Activated CD4-positive, alpha-beta T cell treated with anti-CD3 and anti-CD28 coated beads for 4 hours (primary cell): ENCODE measurements at regions not wholly inside any gene's neighbourhood (a gene's known extent, or its start where the extent isn't known, plus 50 kb on each side); places are given as distances from the start of the nearest gene placed in this dataset.
"Not testable (repeated sequence)": the region's sequence is repeated elsewhere in the genome, so short reads cannot be mapped to it uniquely, and the experiment has no call there.

Experiments used
- DNase-seq, 2 donors: peaks; one replicate each; pipeline ENCODE4 v3.0.0-alpha.2; 2020

GRCh38 chr2:22450831-22451230 lies 934.1 kb upstream of the KLHL29 start:
- no peak for DNase-seq

GRCh38 chr2:22454826-22455485 lies 930.0 kb upstream of the KLHL29 start:
- no peak for DNase-seq

GRCh38 chr2:22458440-22458839 lies 926.5 kb upstream of the KLHL29 start:
- no peak for DNase-seq

- DNase-seq = not testable (repeated sequence)
These were observed 909.9 kb upstream of the KLHL29 start for GRCh38 chr2:22475103-22475502.

GRCh38 chr2:22478329-22478728 lies 906.6 kb upstream of the KLHL29 start:
- DNase-seq = no peak

GRCh38 chr2:22481486-22482259 lies 903.3 kb upstream of the KLHL29 start:
- no peak for DNase-seq

- DNase-seq = no peak
These were observed 901.9 kb upstream of the KLHL29 start for GRCh38 chr2:22483036-22483435.

- DNase-seq = no peak
These were observed 899.5 kb upstream of the KLHL29 start for GRCh38 chr2:22485486-22485885.

- no peak for DNase-seq
These were observed 898.6 kb upstream of the KLHL29 start for GRCh38 chr2:22486343-22486742.

GRCh38 chr2:22487036-22487435 lies 897.9 kb upstream of the KLHL29 start:
- DNase-seq = no peak

- no peak for DNase-seq
These were observed 897.4 kb upstream of the KLHL29 start for GRCh38 chr2:22487541-22487940.

- no peak for DNase-seq
These were observed 893.5 kb upstream of the KLHL29 start for GRCh38 chr2:22491442-22491841.

GRCh38 chr2:22494156-22494555 lies 890.8 kb upstream of the KLHL29 start:
- DNase-seq = no peak

GRCh38 chr2:22497064-22497463 lies 887.9 kb upstream of the KLHL29 start:
- no peak for DNase-seq

- DNase-seq = no peak
These were observed 887.2 kb upstream of the KLHL29 start for GRCh38 chr2:22497789-22498188.

- DNase-seq = no peak
These were observed 885.7 kb upstream of the KLHL29 start for GRCh38 chr2:22499082-22499839.

GRCh38 chr2:22500555-22500935 lies 884.4 kb upstream of the KLHL29 start:
- DNase-seq = no peak

- DNase-seq = no peak
These were observed 883.1 kb upstream of the KLHL29 start for GRCh38 chr2:22501851-22502250.

- DNase-seq = no peak
These were observed 871.4 kb upstream of the KLHL29 start for GRCh38 chr2:22513563-22513962.

GRCh38 chr2:22517141-22517540 lies 867.8 kb upstream of the KLHL29 start:
- no peak for DNase-seq

- DNase-seq = no peak
These were observed 866.3 kb upstream of the KLHL29 start for GRCh38 chr2:22518641-22519040.

GRCh38 chr2:22520369-22521288 lies 864.4 kb upstream of the KLHL29 start:
- DNase-seq = no peak

GRCh38 chr2:22521620-22522019 lies 863.4 kb upstream of the KLHL29 start:
- no peak for DNase-seq
